ENCODE measurements at regions not wholly inside any gene's neighbourhood (a gene's known extent, or its start where the extent isn't known, plus 50 kb on each side); places are given as distances from the start of the nearest gene placed in this dataset.

GRCh38 chr16:55232822-55233221, 91.2 kb upstream of the IRX6 start:
- TF ChIP-seq POLR2A (IDR thresholded peaks at IDR 0.05) (no peak), CTCF (IDR thresholded peaks at IDR 0.05) (no peak), POLR2AphosphoS5 (IDR thresholded peaks at IDR 0.05) (no peak)
